GM19240 (cell line): ENCODE measurements at regions not wholly inside any gene's neighbourhood (a gene's known extent, or its start where the extent isn't known, plus 50 kb on each side); places are given as distances from the start of the nearest gene placed in this dataset.
A peak's percentile ranks its signal among the peaks of the same experiment; 100 is the strongest.

ENCODE experiments used
- DNase-seq: peaks from one replicate; pipeline ENCODE4 v3.0.0; 2011; ENCODE audit warnings: low spot score; ENCODE audit not compliant: insufficient read length

- DNase-seq: no peak
Observed at GRCh38 chr21:36628106-36628505, 70.8 kb upstream of the SIM2 start.

GRCh38 chr21:36628761-36629460 lies 70.0 kb upstream of the SIM2 start:
- no peak for DNase-seq

GRCh38 chr21:36630485-36631206 lies 68.3 kb upstream of the SIM2 start:
- DNase-seq: peak; percentile 47

GRCh38 chr21:36636016-36636415 lies 62.9 kb upstream of the SIM2 start:
- no peak for DNase-seq

DNA sequence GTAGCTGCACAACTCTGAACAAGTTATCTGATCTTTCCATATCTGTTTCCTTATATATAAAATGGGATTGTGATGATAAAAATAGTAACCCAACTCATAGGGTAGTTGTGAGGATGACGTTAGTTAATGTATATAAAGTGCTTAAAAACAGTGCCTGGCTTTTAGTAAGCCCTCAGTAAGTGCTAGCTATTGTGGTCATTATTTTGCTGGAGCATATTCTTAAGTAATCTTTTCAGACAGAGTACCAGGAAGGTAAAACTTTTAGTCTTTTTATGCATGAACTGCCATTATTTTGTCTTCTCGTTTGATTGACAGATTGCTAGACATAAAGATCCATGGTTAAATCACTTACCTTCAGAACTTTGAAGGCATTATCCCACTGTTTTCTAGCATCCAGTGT lies 62.5 kb upstream of the SIM2 start:
- no peak for DNase-seq

- DNase-seq: no peak
Observed at GRCh38 chr21:36639769-36640168, 59.1 kb upstream of the SIM2 start.

DNA sequence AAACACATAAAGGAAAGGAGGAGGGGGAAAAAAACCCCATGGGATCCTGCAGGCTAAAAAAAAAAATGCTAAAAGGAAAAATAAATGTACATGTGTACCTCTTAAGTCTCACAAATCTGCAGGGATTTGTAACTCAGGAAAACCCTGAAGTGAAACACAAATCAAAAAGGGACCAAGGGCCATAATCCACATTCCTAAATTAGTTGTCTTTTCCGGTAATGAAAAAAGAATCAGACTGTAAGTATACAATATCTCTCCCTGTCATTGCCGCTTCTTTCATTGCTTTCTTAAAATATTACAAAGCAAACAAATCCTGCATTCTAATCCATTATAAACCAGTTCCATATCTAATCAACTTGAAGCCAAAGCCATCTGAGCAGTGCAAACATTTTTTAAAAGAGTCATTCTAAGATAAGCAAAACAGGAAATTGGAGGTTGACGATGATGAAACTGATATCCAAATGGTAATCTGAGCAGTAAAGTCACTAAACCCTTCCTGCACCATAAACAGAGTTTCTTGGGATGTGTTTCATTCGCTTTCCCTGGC lies 58.7 kb upstream of the SIM2 start:
- DNase-seq: no peak

- no peak for DNase-seq
Observed at GRCh38 chr21:36640721-36641244, 58.1 kb upstream of the SIM2 start.

DNA sequence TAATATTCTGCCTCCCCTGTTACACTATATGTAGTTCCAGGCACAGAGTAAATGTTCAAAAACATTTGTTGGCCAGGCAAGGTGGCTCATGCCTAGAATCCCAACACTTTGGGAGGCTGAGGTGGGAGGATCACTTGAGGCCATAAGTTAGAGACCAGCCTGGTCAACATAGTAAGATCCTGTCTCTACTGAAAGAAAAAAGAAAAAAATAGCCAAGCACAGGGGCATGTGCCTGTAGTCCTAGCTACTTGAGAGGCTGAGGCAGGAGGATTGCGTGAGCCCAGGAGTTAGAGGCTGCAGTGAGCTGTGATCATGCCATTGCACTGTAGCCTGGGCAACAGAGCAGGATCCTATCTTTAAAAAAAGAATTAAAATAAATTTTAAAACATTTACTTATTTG lies 57.6 kb upstream of the SIM2 start:
- DNase-seq: no peak

GRCh38 chr21:36641886-36642285 lies 57.0 kb upstream of the SIM2 start:
- no peak for DNase-seq

GRCh38 chr21:36642777-36643176 lies 56.1 kb upstream of the SIM2 start:
- no peak for DNase-seq

DNA sequence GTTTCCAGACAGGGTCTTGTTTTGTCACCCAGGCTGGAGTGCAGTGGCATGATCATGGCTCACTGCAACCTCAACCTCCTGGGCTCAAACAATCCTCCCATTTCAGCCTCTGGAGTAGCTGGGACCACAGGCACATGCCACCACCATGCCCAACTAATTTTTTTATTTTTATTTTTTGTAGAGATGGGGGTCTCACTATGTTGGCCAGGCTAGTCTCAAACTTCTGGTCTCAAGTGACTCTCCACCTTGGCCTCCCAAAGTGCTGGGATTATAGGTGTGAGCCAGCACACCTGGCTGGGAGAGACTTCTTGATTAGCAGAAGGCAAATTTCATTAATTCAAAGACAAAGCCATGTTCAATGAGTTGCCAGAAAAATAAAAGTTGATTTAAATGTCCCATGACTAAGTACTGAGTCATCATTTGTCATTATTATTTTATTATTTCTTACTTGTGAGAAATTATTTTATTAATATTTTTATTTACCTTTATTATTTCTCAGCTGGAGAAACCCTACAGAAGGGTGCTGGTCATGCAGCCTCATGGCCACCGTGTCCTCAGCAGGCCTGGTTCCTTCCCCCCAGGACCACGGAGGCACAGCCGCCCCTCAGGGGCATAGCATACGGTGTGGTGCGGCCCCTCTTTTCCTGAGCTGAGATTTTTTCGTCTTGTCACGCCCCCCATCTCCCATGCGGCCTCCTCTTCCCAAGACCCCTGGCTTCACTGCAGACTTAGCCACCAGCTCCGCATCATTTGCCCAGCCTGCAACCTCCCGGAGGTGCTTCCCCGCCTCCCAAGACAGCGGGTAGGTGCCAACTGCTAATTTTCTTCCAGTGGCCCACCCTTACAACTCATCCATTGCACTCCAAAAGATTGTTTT lies 55.3 kb upstream of the SIM2 start:
- DNase-seq: no peak

- DNase-seq: no peak
Observed at GRCh38 chr21:36646011-36646410, 52.9 kb upstream of the SIM2 start.

DNA sequence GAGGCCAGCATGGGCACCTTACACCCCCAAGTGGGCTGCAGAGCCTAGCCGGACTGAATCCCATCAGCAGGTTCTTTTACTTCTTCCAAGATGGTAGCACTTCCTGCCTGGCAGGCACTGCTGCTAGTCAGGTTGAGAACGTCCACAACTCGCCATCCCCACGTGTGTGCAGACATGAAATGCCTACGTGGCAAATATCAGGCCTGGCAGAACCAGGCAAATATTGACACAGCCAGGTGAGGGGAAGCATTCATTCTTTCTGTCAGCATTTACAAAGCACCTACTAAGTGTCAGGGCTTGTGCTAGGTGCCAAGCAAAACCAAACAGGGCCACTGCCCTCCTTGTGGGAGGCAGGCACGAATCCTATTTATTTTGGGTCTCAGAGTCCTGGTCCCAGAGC lies 52.3 kb upstream of the SIM2 start:
- no peak for DNase-seq

GRCh38 chr21:36647279-36648093 lies 51.4 kb upstream of the SIM2 start:
- no peak for DNase-seq
